CD4-positive, CD25-positive, alpha-beta regulatory T cell (primary cell): ENCODE measurements at regions not wholly inside any gene's neighbourhood (a gene's known extent, or its start where the extent isn't known, plus 50 kb on each side); places are given as distances from the start of the nearest gene placed in this dataset.
A peak's percentile ranks its signal among the peaks of the same experiment; 100 is the strongest.

Source experiments
- ATAC-seq, 2 donors: fragments of 150-1000 bp; cut with Tn5 transposase; one replicate each; pipeline ENCODE4 v1.10.0; 2021; ENCODE audit warnings: low read depth in 2 of 2, moderate number of reproducible peaks in 2 of 2, moderate library complexity in 1 of 2
- DNase-seq, 3 donors: peaks; one replicate each; pipeline versions ENCODE4 v3.0.0 to v3.0.0-alpha.2; 2012 to 2022; ENCODE audit warnings: mixed read lengths in 1 of 3
- H3K27ac ChIP-seq: one replicate; pipeline ENCODE4 v1.7.0; 2013; ENCODE audit warnings: mild to moderate bottlenecking, low read length; ENCODE audit not compliant: insufficient read depth, poor library complexity, severe bottlenecking
- H3K27me3 ChIP-seq: one replicate; pipeline ENCODE4 v1.7.0; 2013; ENCODE audit warnings: low read length; ENCODE audit not compliant: control insufficient read depth, insufficient read depth
- H3K36me3 ChIP-seq: one replicate; pipeline ENCODE4 v1.7.0; 2013; ENCODE audit warnings: mild to moderate bottlenecking, low read length, moderate library complexity; ENCODE audit not compliant: control insufficient read depth, insufficient read depth
- H3K4me1 ChIP-seq: 2 replicates; pipeline ENCODE4 v1.7.0; 2013; ENCODE audit warnings: mild to moderate bottlenecking, low read length; ENCODE audit not compliant: insufficient read depth, control insufficient read depth, poor library complexity, severe bottlenecking
- H3K4me3 ChIP-seq: one replicate; pipeline ENCODE4 v1.7.0; 2013; ENCODE audit warnings: low read depth, mild to moderate bottlenecking, low read length, moderate library complexity
- H3K9me3 ChIP-seq, 2 experiments: 1 replicate in 1 of 2; 2 replicates in 1 of 2; pipeline ENCODE4 v1.7.0; 2013; ENCODE audit warnings: low read length in 2 of 2, mild to moderate bottlenecking in 1 of 2, moderate library complexity in 1 of 2; ENCODE audit not compliant: control insufficient read depth in 2 of 2
- H3K27ac Mint-ChIP-seq, 3 donors: one replicate each; pipeline ENCODE4 v1.8.0; 2020 to 2022; ENCODE audit warnings: mild to moderate bottlenecking in 3 of 3, mixed read lengths in 3 of 3, moderate library complexity in 2 of 3
- H3K27me3 Mint-ChIP-seq: one replicate; pipeline ENCODE4 v1.8.0; 2022; ENCODE audit warnings: mild to moderate bottlenecking, mixed read lengths
- H3K36me3 Mint-ChIP-seq: one replicate; pipeline ENCODE4 v1.8.0; 2020; ENCODE audit warnings: mixed read lengths
- H3K4me1 Mint-ChIP-seq, 4 donors: one replicate each; pipeline ENCODE4 v1.8.0; 2020 to 2022; ENCODE audit warnings: mixed read lengths in 4 of 4, mild to moderate bottlenecking in 1 of 4
- H3K4me3 Mint-ChIP-seq, 4 donors: one replicate each; pipeline ENCODE4 v1.8.0; 2020 to 2022; ENCODE audit warnings: mild to moderate bottlenecking in 4 of 4, mixed read lengths in 4 of 4, moderate library complexity in 3 of 4
- H3K9me3 Mint-ChIP-seq, 7 donors: one replicate each; pipeline ENCODE4 v1.8.0; 2020 to 2022; ENCODE audit warnings: mixed read lengths in 7 of 7, mild to moderate bottlenecking in 3 of 7, moderate library complexity in 2 of 7

DNA sequence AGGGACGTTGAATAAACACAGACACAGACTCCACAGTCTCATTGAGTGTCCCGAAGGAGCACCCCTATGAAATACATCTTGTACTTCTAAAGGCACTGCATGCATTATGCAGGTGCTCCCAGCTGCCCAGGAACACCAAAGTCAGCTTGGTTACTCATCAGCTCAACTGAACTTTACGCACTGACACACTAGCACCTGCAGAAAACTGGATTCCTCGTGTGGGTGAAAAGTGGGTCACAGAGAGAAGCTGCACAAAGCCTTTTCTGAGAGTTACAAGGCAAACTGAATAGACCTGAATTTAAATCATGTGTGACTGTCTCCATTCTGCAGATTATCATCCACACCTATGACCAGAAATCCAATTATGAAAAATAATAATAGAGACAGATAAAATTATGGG is 527.5 kb upstream of the NBEA start:
- Histone ChIP-seq H3K36me3 (no peaks in the 10 kb centered on the region), H3K4me1 (no peaks in the 10 kb centered on the region), H3K27ac (no peak overlapping the region), H3K27me3 (no peaks in the 10 kb centered on the region), H3K9me3 (peaks cover 0 to 2% of the 10 kb centered on the region in 2 experiments), H3K4me3 (no peak overlapping the region)
- no peaks in the 10 kb centered on the region for H3K27me3 Mint-ChIP-seq
- DNase-seq (no peak), ATAC-seq (no peak)
- H3K4me1 Mint-ChIP-seq = no peaks in the 10 kb centered on the region
- H3K27ac Mint-ChIP-seq = no peak overlapping the region
- no peaks in the 10 kb centered on the region for H3K36me3 Mint-ChIP-seq
- H3K9me3 Mint-ChIP-seq = peaks cover 0 to 7% (median 3%) of the 10 kb centered on the region in 7 donors
- no peak overlapping the region for H3K4me3 Mint-ChIP-seq

DNA sequence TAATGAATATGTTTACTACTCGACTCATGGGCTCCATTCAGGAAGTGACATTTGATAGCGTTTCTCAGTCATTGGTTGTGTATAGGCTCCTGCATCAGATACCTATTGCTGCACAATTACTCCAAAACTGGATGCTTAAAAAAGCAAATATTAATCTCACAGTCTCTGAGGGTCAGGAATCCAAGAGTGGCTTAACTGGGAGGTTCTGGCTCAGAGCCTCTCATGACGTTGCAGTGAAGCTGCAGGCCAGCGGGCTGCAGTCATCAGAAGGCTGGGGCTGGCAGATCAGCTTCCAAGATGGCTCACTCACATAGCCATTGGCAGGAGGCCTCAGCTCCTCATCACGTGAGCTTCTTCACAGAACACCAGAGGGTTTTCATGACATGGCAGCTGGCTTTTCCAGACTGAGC is 525.1 kb upstream of the NBEA start:
- no peak for DNase-seq
- Histone ChIP-seq H3K4me1 (no peaks in the 10 kb centered on the region), H3K9me3 (peaks cover 0 to 2% of the 10 kb centered on the region in 2 experiments), H3K27me3 (no peaks in the 10 kb centered on the region), H3K36me3 (no peaks in the 10 kb centered on the region), H3K4me3 (no peak overlapping the region), H3K27ac (no peak overlapping the region)
- Mint-ChIP-seq H3K27ac (no peak overlapping the region), H3K4me1 (no peaks in the 10 kb centered on the region), H3K4me3 (no peak overlapping the region), H3K27me3 (peaks cover 4% of the 10 kb centered on the region), H3K9me3 (peaks cover 0 to 7% (median 3%) of the 10 kb centered on the region in 7 donors), H3K36me3 (no peaks in the 10 kb centered on the region)
- ATAC-seq = no peak

- Mint-ChIP-seq H3K27ac (no peak overlapping the region), H3K27me3 (peaks cover 4% of the 10 kb centered on the region), H3K9me3 (peaks cover 0 to 7% (median 3%) of the 10 kb centered on the region in 7 donors), H3K36me3 (no peaks in the 10 kb centered on the region), H3K4me1 (no peaks in the 10 kb centered on the region), H3K4me3 (no peak overlapping the region)
- no peaks in the 10 kb centered on the region for H3K4me1 ChIP-seq
- peaks cover 0 to 2% of the 10 kb centered on the region in 2 experiments for H3K9me3 ChIP-seq
- H3K36me3 ChIP-seq = no peaks in the 10 kb centered on the region
- ATAC-seq = no peak
- no peak for DNase-seq
- H3K4me3 ChIP-seq = no peak overlapping the region
- H3K27me3 ChIP-seq = no peaks in the 10 kb centered on the region
- no peak overlapping the region for H3K27ac ChIP-seq
Measured at GRCh38 chr13:34417896-34418295, 524.2 kb upstream of the NBEA start.

- Mint-ChIP-seq H3K27me3 (peaks cover 4% of the 10 kb centered on the region), H3K9me3 (peaks cover 0 to 8% (median 3%) of the 10 kb centered on the region in 7 donors), H3K36me3 (no peaks in the 10 kb centered on the region), H3K27ac (no peak overlapping the region), H3K4me3 (no peak overlapping the region), H3K4me1 (no peaks in the 10 kb centered on the region)
- Histone ChIP-seq H3K27me3 (no peaks in the 10 kb centered on the region), H3K36me3 (no peaks in the 10 kb centered on the region), H3K4me3 (no peak overlapping the region), H3K9me3 (peaks cover 0 to 2% of the 10 kb centered on the region in 2 experiments), H3K27ac (no peak overlapping the region), H3K4me1 (no peaks in the 10 kb centered on the region)
- ATAC-seq = no peak
- DNase-seq = no peak
Measured at GRCh38 chr13:34419025-34419424, 523.0 kb upstream of the NBEA start.

GRCh38 chr13:34419755-34420154 is 522.3 kb upstream of the NBEA start:
- Histone ChIP-seq H3K4me1 (no peaks in the 10 kb centered on the region), H3K36me3 (no peaks in the 10 kb centered on the region), H3K27me3 (no peaks in the 10 kb centered on the region), H3K27ac (no peak overlapping the region), H3K9me3 (peaks cover 0 to 2% of the 10 kb centered on the region in 2 experiments), H3K4me3 (no peak overlapping the region)
- ATAC-seq = no peak
- no peak for DNase-seq
- H3K4me3 Mint-ChIP-seq = no peak overlapping the region
- no peaks in the 10 kb centered on the region for H3K36me3 Mint-ChIP-seq
- peaks cover 4% of the 10 kb centered on the region for H3K27me3 Mint-ChIP-seq
- peaks cover 0 to 7% (median 2%) of the 10 kb centered on the region in 7 donors for H3K9me3 Mint-ChIP-seq
- H3K27ac Mint-ChIP-seq = no peak overlapping the region
- H3K4me1 Mint-ChIP-seq = no peaks in the 10 kb centered on the region

DNA sequence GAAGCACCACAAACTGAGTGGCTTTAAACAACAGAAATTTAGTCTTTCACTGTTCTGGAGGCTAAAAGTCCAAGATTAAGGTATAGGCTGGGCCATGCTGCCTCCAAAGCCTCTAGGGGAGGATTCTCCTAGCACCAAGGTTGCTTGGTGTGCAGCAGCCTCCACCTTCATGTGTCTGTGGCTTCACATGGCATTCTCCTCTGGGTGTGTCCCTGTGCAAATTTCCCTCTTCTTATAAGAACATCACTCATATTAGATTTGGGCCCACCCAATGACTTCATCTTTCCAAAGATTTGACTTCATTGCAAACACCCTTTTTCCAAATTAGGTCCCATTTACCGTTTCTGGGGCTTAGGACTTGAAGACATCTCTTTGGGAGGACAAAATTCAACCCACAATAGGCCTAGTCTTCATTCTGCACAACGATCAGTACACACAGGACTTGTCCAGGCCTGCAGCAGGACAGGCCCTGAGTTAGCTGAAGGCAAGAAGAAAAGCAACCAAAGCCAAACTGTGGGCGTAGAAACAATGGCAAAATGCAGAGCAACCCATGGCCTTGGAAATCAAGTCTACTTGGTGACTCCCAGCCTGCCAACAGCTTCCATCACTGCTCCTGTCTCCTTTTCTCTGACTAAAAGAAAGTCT is 521.2 kb upstream of the NBEA start:
- Mint-ChIP-seq H3K27me3 (peaks cover 4% of the 10 kb centered on the region), H3K4me1 (no peaks in the 10 kb centered on the region), H3K27ac (no peak overlapping the region), H3K9me3 (peaks cover 0 to 7% (median 1%) of the 10 kb centered on the region in 7 donors), H3K36me3 (no peaks in the 10 kb centered on the region), H3K4me3 (no peak overlapping the region)
- DNase-seq = no peak
- ATAC-seq = no peak
- Histone ChIP-seq H3K36me3 (no peaks in the 10 kb centered on the region), H3K9me3 (no peaks in the 10 kb centered on the region), H3K4me1 (no peaks in the 10 kb centered on the region), H3K27me3 (no peaks in the 10 kb centered on the region), H3K4me3 (no peak overlapping the region), H3K27ac (no peak overlapping the region)

DNA sequence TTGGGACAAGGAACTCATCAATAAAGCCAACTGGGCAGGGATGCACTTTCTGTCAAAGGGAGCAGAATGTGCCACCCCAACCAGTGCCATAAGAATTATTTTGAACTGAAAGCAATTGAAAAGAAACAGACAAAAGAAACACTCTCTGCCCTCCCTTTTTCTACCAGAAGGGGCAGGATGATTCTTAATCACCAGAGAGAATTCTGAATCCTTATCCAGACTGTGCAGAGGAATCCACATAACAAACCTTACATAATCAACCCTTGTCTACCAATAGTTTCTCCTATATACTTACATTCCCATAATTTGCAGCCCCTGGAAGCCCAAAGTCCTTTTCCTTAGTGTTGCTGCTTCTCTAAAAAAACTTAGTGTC is 520.7 kb upstream of the NBEA start:
- H3K9me3 Mint-ChIP-seq = peaks cover 0 to 7% (median 1%) of the 10 kb centered on the region in 7 donors
- H3K27me3 ChIP-seq = no peaks in the 10 kb centered on the region
- no peak overlapping the region for H3K27ac ChIP-seq
- DNase-seq (no peak), ATAC-seq (no peak)
- H3K36me3 ChIP-seq = no peaks in the 10 kb centered on the region
- no peaks in the 10 kb centered on the region for H3K36me3 Mint-ChIP-seq
- H3K27me3 Mint-ChIP-seq = peaks cover 4% of the 10 kb centered on the region
- no peak overlapping the region for H3K4me3 ChIP-seq
- H3K9me3 ChIP-seq = no peaks in the 10 kb centered on the region
- H3K4me3 Mint-ChIP-seq = peak overlapping the region in 1 of 4 donors; percentile 74
- H3K4me1 Mint-ChIP-seq = no peaks in the 10 kb centered on the region
- H3K27ac Mint-ChIP-seq = no peak overlapping the region
- no peaks in the 10 kb centered on the region for H3K4me1 ChIP-seq

GRCh38 chr13:34421858-34422475 is 520.1 kb upstream of the NBEA start:
- Mint-ChIP-seq H3K36me3 (no peaks in the 10 kb centered on the region), H3K9me3 (peaks cover 0 to 7% (median 1%) of the 10 kb centered on the region in 7 donors), H3K4me1 (no peaks in the 10 kb centered on the region), H3K27ac (no peak overlapping the region), H3K27me3 (peaks cover 4% of the 10 kb centered on the region), H3K4me3 (no peak overlapping the region)
- Histone ChIP-seq H3K9me3 (no peaks in the 10 kb centered on the region), H3K4me3 (no peak overlapping the region), H3K27ac (no peak overlapping the region), H3K27me3 (no peaks in the 10 kb centered on the region), H3K4me1 (no peaks in the 10 kb centered on the region), H3K36me3 (no peaks in the 10 kb centered on the region)
- DNase-seq = no peak
- no peak for ATAC-seq
